VCaP (cell line): ENCODE measurements at regions not wholly inside any gene's neighbourhood (a gene's known extent, or its start where the extent isn't known, plus 50 kb on each side); places are given as distances from the start of the nearest gene placed in this dataset.

Source experiments
- H3K27ac ChIP-seq: fragments of 450-650 bp; 2 replicates; pipeline ENCODE4 v1.5.1; 2017
- TF ChIP-seq, protein P1 (sequence below): fragments of 450-650 bp; conservative IDR thresholded peaks from 2 replicates; pipeline ENCODE4 v1.5.1; 2017; ENCODE audit warnings: mild to moderate bottlenecking, moderate library complexity

DNA sequence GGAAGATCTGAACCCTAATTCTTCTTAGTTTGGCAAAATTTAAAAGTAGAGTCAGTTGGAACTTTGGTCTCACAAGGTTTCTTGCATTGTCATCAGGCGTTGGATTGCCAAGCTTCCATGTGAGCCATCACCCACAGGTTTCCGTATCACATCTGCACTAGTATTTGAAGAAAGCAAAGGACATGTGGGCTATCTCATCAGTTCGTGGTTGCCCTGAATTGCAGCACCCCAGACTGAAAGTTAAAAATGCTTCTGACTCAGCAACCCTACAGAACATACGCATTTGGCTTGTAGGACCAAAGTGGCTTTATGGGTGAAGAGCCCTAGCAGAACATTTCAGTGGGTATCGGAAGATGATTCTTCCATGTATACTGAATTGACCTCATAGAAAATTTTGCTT lies 358.0 kb downstream of the ENC1 start:
- TF ChIP-seq, protein P1, sequence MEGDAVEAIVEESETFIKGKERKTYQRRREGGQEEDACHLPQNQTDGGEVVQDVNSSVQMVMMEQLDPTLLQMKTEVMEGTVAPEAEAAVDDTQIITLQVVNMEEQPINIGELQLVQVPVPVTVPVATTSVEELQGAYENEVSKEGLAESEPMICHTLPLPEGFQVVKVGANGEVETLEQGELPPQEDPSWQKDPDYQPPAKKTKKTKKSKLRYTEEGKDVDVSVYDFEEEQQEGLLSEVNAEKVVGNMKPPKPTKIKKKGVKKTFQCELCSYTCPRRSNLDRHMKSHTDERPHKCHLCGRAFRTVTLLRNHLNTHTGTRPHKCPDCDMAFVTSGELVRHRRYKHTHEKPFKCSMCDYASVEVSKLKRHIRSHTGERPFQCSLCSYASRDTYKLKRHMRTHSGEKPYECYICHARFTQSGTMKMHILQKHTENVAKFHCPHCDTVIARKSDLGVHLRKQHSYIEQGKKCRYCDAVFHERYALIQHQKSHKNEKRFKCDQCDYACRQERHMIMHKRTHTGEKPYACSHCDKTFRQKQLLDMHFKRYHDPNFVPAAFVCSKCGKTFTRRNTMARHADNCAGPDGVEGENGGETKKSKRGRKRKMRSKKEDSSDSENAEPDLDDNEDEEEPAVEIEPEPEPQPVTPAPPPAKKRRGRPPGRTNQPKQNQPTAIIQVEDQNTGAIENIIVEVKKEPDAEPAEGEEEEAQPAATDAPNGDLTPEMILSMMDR, result no peak
- no peak overlapping the region for H3K27ac ChIP-seq

- TF ChIP-seq, protein P1, result no peak
- H3K27ac ChIP-seq, result no peak overlapping the region
These were observed 359.4 kb downstream of the ENC1 start for GRCh38 chr5:74281166-74281565.

GRCh38 chr5:74280306-74280705 lies 360.2 kb downstream of the ENC1 start:
- H3K27ac ChIP-seq, result no peak overlapping the region
- TF ChIP-seq, protein P1, result no peak

- H3K27ac ChIP-seq, result no peak overlapping the region
- TF ChIP-seq, protein P1, result no peak
These were observed 361.3 kb downstream of the ENC1 start for GRCh38 chr5:74279244-74279643.

- no peak overlapping the region for H3K27ac ChIP-seq
- TF ChIP-seq, protein P1, result no peak
These were observed 363.1 kb downstream of the ENC1 start for GRCh38 chr5:74277418-74277817.

- no peak overlapping the region for H3K27ac ChIP-seq
- TF ChIP-seq, protein P1, result no peak
These were observed 365.1 kb downstream of the ENC1 start for GRCh38 chr5:74275171-74275992.

GRCh38 chr5:74274326-74274725 lies 366.2 kb downstream of the ENC1 start:
- H3K27ac ChIP-seq, result no peak overlapping the region
- TF ChIP-seq, protein P1, result no peak
